HEK293 (cell line): ENCODE measurements at regions not wholly inside any gene's neighbourhood (a gene's known extent, or its start where the extent isn't known, plus 50 kb on each side); places are given as distances from the start of the nearest gene placed in this dataset.

Source experiments
- CTCF ChIA-PET: fragments of 350-600 bp; formaldehyde crosslinking; extraction: SDS; loops from one replicate; lab custom pipeline; 2021; ENCODE audit warnings: antibody characterized with exemption; lab: Yijun Ruan, JAX
- POLR2A ChIA-PET: fragments of 300-600 bp; formaldehyde crosslinking; extraction: SDS; loops from one replicate; lab custom pipeline; 2020; ENCODE audit warnings: antibody characterized with exemption, inconsistent platforms; lab: Yijun Ruan, JAX
- H3K27ac ChIP-seq: fragments of 200-500 bp; sonication (Bioruptor generic); 2 replicates; pipeline ENCODE4 v1.5.1; 2014; ENCODE audit warnings: low read depth, low read length, control low read depth, inconsistent platforms; ENCODE audit errors: extremely low read depth
- H3K36me3 ChIP-seq, 2 experiments: fragments of 200-500 bp in 1 of 2; sonication (Bioruptor generic) in 1 of 2; 1 replicate in 1 of 2; 2 replicates in 1 of 2; pipeline ENCODE4 v1.5.1; 2014 to 2017; ENCODE audit warnings: inconsistent platforms in 2 of 2, low read length in 2 of 2; ENCODE audit not compliant: control insufficient read depth in 2 of 2, insufficient read depth in 1 of 2
- H3K4me1 ChIP-seq: fragments of 200-500 bp; sonication (Bioruptor generic); 2 replicates; pipeline ENCODE4 v1.5.1; 2014; ENCODE audit warnings: mild to moderate bottlenecking, low read length, inconsistent platforms; ENCODE audit not compliant: control insufficient read depth, insufficient read depth
- H3K4me3 ChIP-seq: 2 replicates; pipeline ENCODE4 v1.5.1; 2011; ENCODE audit warnings: low read depth, mild to moderate bottlenecking, control low read depth, low read length, moderate library complexity
- H3K9me3 ChIP-seq: fragments of 200-500 bp; sonication (Bioruptor generic); 2 replicates; pipeline ENCODE4 v1.5.1; 2014; ENCODE audit warnings: low read depth, low read length, inconsistent platforms; ENCODE audit not compliant: control insufficient read depth, insufficient read depth
- KLF7 ChIP-seq: fragments of 450-650 bp; formaldehyde crosslinking; IDR thresholded peaks from 2 replicates; pipeline ENCODE4 v1.5.1; 2016; ENCODE audit warnings: missing biosample characterization, missing genetic modification characterization, borderline replicate concordance
- MYNN ChIP-seq: fragments of 450-650 bp; formaldehyde crosslinking; IDR thresholded peaks from 2 replicates; pipeline ENCODE4 v1.5.1; 2016; ENCODE audit warnings: missing biosample characterization, missing genetic modification characterization, borderline replicate concordance
- OVOL3 ChIP-seq: fragments of 450-650 bp; formaldehyde crosslinking; IDR thresholded peaks from 2 replicates; pipeline ENCODE4 v1.5.1; 2016; ENCODE audit warnings: missing biosample characterization, missing genetic modification characterization
- RBAK ChIP-seq: fragments of 450-650 bp; formaldehyde crosslinking; IDR thresholded peaks from 2 replicates; pipeline ENCODE4 v1.5.1; 2016; ENCODE audit warnings: missing biosample characterization, missing genetic modification characterization
- SP3 ChIP-seq: fragments of 450-650 bp; formaldehyde crosslinking; IDR thresholded peaks from 2 replicates; pipeline ENCODE4 v1.5.1; 2016; ENCODE audit warnings: missing biosample characterization, missing genetic modification characterization
- ZBTB48 ChIP-seq: fragments of 450-650 bp; formaldehyde crosslinking; IDR thresholded peaks from 2 replicates; pipeline ENCODE4 v1.5.1; 2016; ENCODE audit warnings: missing biosample characterization, missing genetic modification characterization
- ZNF138 ChIP-seq: fragments of 450-650 bp; formaldehyde crosslinking; IDR thresholded peaks from 2 replicates; pipeline ENCODE4 v1.5.1; 2016; ENCODE audit warnings: missing biosample characterization, missing genetic modification characterization, borderline replicate concordance
- ZNF202 ChIP-seq: fragments of 450-650 bp; formaldehyde crosslinking; IDR thresholded peaks from 2 replicates; pipeline ENCODE4 v1.5.1; 2016; ENCODE audit warnings: missing biosample characterization, missing genetic modification characterization, borderline replicate concordance
- ZNF311 ChIP-seq: fragments of 450-650 bp; formaldehyde crosslinking; IDR thresholded peaks from 2 replicates; pipeline ENCODE4 v1.5.1; 2017; ENCODE audit warnings: missing biosample characterization, missing genetic modification characterization, borderline replicate concordance
- ZNF501 ChIP-seq: fragments of 450-650 bp; formaldehyde crosslinking; IDR thresholded peaks from 2 replicates; pipeline ENCODE4 v1.5.1; 2016; ENCODE audit warnings: missing biosample characterization, missing genetic modification characterization
- ZNF555 ChIP-seq: fragments of 450-650 bp; formaldehyde crosslinking; conservative IDR thresholded peaks from 2 replicates; pipeline ENCODE4 v1.5.1; 2017; ENCODE audit warnings: missing biosample characterization, mild to moderate bottlenecking, missing genetic modification characterization, inconsistent platforms
- ZNF558 ChIP-seq: fragments of 450-650 bp; formaldehyde crosslinking; IDR thresholded peaks from 2 replicates; pipeline ENCODE4 v1.5.1; 2016; ENCODE audit warnings: missing biosample characterization, missing genetic modification characterization
- ZNF571 ChIP-seq: fragments of 450-650 bp; formaldehyde crosslinking; IDR thresholded peaks from 2 replicates; pipeline ENCODE4 v1.5.0; 2017; ENCODE audit warnings: missing biosample characterization, missing genetic modification characterization
- ZNF585B ChIP-seq: fragments of 450-650 bp; formaldehyde crosslinking; IDR thresholded peaks from 2 replicates; pipeline ENCODE4 v1.5.1; 2016; ENCODE audit warnings: missing biosample characterization, missing genetic modification characterization
- ZNF624 ChIP-seq: fragments of 450-650 bp; formaldehyde crosslinking; IDR thresholded peaks from 2 replicates; pipeline ENCODE4 v1.5.1; 2017; ENCODE audit warnings: missing biosample characterization, missing genetic modification characterization
- ZNF701 ChIP-seq: fragments of 450-650 bp; formaldehyde crosslinking; IDR thresholded peaks from 2 replicates; pipeline ENCODE4 v1.5.1; 2016; ENCODE audit warnings: missing biosample characterization, missing genetic modification characterization
- ZNF768 ChIP-seq: fragments of 450-650 bp; formaldehyde crosslinking; IDR thresholded peaks from 2 replicates; pipeline ENCODE4 v1.5.1; 2018; ENCODE audit warnings: missing biosample characterization, mild to moderate bottlenecking, missing genetic modification characterization
- ZNF785 ChIP-seq: fragments of 450-650 bp; formaldehyde crosslinking; IDR thresholded peaks from 2 replicates; pipeline ENCODE4 v1.5.1; 2016; ENCODE audit warnings: missing biosample characterization, missing genetic modification characterization
- ZNF791 ChIP-seq: fragments of 450-650 bp; formaldehyde crosslinking; IDR thresholded peaks from 2 replicates; pipeline ENCODE4 v1.5.1; 2016; ENCODE audit warnings: missing biosample characterization, missing genetic modification characterization
- ZSCAN23 ChIP-seq: fragments of 450-650 bp; formaldehyde crosslinking; IDR thresholded peaks from 2 replicates; pipeline ENCODE4 v1.5.1; 2016; ENCODE audit warnings: missing biosample characterization, missing genetic modification characterization
- TF ChIP-seq, protein P1 (sequence below): fragments of 450-650 bp; formaldehyde crosslinking; IDR thresholded peaks from 2 replicates; pipeline ENCODE4 v1.5.1; 2016; ENCODE audit warnings: missing biosample characterization, missing genetic modification characterization
- TF ChIP-seq, protein P2 (sequence below): fragments of 450-650 bp; formaldehyde crosslinking; conservative IDR thresholded peaks from 2 replicates; pipeline ENCODE4 v1.5.1; 2016; ENCODE audit warnings: low read depth, missing biosample characterization, missing genetic modification characterization
- TF ChIP-seq, protein P3 (sequence below): fragments of 450-650 bp; formaldehyde crosslinking; IDR thresholded peaks from 2 replicates; pipeline ENCODE4 v1.5.1; 2016; ENCODE audit warnings: missing biosample characterization, missing genetic modification characterization, low read depth
- TF ChIP-seq, protein P4 (sequence below): fragments of 450-650 bp; formaldehyde crosslinking; IDR thresholded peaks from 2 replicates; pipeline ENCODE4 v1.5.1; 2016; ENCODE audit warnings: missing biosample characterization, missing genetic modification characterization
- TF ChIP-seq, protein P5 (sequence below): fragments of 450-650 bp; formaldehyde crosslinking; IDR thresholded peaks from 2 replicates; pipeline ENCODE4 v1.5.1; 2017; ENCODE audit warnings: missing biosample characterization, missing genetic modification characterization

DNA sequence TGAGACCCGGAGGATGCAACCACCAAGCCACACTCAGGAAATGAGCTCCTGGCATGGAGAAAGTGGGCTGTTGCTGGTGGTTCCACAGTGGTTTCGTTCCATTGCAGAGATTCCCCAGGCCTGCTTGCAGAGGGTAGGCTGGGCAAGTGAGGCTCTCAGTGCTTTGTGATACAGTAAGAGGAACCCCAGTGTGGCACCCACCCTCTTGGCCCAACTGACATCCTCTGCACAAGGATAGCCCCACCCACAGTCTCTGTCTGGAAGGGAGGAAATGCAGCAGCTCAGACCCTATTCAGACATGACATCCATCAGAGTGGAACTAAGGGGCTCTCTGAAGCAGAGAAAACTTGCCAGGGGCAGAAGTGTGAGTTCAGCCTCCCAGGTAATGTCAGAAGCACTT lies 69.6 kb upstream of the FSTL4 start:
- Histone ChIP-seq H3K27ac (no peak overlapping the region), H3K4me3 (no peak overlapping the region), H3K36me3 (no peaks in the 10 kb centered on the region), H3K4me1 (no peaks in the 10 kb centered on the region), H3K9me3 (no peaks in the 10 kb centered on the region)
- ChIA-PET CTCF (no interaction called here), POLR2A (interaction anchor here (0.6 kb wide), 1 partner anchor 1350 kb away, joined by 3 read pairs; no protein-coding TSS in a partner anchor)
- TF ChIP-seq ZNF768 (tag by site-specific recombination) = no peak
- TF ChIP-seq ZSCAN23 (tag by site-specific recombination) = no peak
- TF ChIP-seq ZNF701 (tag by site-specific recombination) = no peak
- no peak for TF ChIP-seq ZNF571 (tag by site-specific recombination)
- no peak for TF ChIP-seq KLF7 (tag by site-specific recombination)
- TF ChIP-seq ZNF501 (tag by site-specific recombination) = no peak
- TF ChIP-seq RBAK = no peak
- no peak for TF ChIP-seq SP3 (tag by site-specific recombination)
- TF ChIP-seq ZNF785 (tag by site-specific recombination) = no peak
- TF ChIP-seq ZNF311 = no peak
- TF ChIP-seq ZNF791 (tag by site-specific recombination) = no peak
- TF ChIP-seq ZNF624 (tag by site-specific recombination) = no peak
- TF ChIP-seq, protein P1, sequence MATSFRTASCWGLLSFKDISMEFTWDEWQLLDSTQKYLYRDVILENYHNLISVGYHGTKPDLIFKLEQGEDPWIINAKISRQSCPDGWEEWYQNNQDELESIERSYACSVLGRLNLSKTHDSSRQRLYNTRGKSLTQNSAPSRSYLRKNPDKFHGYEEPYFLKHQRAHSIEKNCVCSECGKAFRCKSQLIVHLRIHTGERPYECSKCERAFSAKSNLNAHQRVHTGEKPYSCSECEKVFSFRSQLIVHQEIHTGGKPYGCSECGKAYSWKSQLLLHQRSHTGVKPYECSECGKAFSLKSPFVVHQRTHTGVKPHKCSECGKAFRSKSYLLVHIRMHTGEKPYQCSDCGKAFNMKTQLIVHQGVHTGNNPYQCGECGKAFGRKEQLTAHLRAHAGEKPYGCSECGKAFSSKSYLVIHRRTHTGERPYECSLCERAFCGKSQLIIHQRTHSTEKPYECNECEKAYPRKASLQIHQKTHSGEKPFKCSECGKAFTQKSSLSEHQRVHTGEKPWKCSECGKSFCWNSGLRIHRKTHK (tag by site-specific recombination) = no peak
- TF ChIP-seq MYNN = no peak

DNA sequence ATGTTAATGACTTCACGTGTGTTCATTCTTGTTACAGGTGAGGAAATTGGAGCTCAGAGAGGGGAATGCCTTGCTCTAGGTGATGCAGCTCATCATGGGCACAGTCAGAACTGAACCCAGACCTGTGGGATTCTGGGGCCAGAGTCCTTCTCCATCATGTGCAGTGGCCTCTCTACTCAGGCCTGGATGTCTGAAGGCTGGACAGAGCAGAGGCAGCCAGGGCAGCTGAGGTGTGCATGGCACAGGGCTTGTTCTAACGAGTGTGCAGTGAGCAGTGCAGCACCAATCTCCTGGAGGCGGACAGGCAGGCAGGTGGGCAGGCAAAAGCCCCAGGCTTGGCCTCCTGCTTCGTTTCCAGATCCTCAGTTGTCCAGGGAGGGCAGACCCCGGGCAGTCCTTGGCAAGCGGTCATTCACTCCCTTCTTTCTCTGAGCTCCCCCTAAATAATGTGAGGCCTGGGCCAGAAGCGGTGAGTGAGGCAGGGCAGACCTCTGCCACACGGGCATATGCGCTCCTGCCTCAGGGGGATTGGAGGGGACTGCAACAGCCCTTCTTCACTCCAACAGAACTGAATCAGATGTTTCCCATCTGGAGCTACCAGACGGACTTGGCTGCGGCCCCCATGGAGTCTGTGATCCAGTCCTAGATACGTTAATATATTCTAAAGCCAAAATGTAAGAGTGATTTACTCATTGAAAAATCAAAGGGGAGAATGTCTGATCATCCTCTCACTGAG lies 68.7 kb upstream of the FSTL4 start:
- Histone ChIP-seq H3K9me3 (no peaks in the 10 kb centered on the region), H3K27ac (no peak overlapping the region), H3K36me3 (no peaks in the 10 kb centered on the region), H3K4me3 (no peak overlapping the region), H3K4me1 (no peaks in the 10 kb centered on the region)
- ChIA-PET CTCF (no interaction called here), POLR2A (no interaction called here)
- TF ChIP-seq ZNF585B (tag by site-specific recombination) = no peak
- TF ChIP-seq, protein P2, sequence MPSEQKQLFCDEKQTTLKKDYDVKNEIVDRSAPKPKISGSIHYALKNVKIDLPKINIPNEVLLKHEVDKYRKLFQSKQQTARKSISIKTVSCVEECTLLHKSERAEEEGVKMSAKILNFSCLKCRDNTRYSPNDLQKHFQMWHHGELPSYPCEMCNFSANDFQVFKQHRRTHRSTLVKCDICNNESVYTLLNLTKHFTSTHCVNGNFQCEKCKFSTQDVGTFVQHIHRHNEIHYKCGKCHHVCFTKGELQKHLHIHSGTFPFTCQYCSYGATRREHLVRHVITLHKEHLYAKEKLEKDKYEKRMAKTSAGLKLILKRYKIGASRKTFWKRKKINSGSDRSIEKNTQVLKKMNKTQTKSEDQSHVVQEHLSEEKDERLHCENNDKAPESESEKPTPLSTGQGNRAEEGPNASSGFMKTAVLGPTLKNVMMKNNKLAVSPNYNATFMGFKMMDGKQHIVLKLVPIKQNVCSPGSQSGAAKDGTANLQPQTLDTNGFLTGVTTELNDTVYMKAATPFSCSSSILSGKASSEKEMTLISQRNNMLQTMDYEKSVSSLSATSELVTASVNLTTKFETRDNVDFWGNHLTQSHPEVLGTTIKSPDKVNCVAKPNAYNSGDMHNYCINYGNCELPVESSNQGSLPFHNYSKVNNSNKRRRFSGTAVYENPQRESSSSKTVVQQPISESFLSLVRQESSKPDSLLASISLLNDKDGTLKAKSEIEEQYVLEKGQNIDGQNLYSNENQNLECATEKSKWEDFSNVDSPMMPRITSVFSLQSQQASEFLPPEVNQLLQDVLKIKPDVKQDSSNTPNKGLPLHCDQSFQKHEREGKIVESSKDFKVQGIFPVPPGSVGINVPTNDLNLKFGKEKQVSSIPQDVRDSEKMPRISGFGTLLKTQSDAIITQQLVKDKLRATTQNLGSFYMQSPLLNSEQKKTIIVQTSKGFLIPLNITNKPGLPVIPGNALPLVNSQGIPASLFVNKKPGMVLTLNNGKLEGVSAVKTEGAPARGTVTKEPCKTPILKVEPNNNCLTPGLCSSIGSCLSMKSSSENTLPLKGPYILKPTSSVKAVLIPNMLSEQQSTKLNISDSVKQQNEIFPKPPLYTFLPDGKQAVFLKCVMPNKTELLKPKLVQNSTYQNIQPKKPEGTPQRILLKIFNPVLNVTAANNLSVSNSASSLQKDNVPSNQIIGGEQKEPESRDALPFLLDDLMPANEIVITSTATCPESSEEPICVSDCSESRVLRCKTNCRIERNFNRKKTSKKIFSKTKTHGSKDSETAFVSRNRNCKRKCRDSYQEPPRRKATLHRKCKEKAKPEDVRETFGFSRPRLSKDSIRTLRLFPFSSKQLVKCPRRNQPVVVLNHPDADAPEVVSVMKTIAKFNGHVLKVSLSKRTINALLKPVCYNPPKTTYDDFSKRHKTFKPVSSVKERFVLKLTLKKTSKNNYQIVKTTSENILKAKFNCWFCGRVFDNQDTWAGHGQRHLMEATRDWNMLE (tag by site-specific recombination) = no peak
- no peak for TF ChIP-seq ZNF202 (tag by site-specific recombination)
- TF ChIP-seq, protein P3, sequence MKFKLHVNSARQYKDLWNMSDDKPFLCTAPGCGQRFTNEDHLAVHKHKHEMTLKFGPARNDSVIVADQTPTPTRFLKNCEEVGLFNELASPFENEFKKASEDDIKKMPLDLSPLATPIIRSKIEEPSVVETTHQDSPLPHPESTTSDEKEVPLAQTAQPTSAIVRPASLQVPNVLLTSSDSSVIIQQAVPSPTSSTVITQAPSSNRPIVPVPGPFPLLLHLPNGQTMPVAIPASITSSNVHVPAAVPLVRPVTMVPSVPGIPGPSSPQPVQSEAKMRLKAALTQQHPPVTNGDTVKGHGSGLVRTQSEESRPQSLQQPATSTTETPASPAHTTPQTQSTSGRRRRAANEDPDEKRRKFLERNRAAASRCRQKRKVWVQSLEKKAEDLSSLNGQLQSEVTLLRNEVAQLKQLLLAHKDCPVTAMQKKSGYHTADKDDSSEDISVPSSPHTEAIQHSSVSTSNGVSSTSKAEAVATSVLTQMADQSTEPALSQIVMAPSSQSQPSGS (tag by site-specific recombination) = no peak
- TF ChIP-seq ZNF558 = no peak
- TF ChIP-seq, protein P4, sequence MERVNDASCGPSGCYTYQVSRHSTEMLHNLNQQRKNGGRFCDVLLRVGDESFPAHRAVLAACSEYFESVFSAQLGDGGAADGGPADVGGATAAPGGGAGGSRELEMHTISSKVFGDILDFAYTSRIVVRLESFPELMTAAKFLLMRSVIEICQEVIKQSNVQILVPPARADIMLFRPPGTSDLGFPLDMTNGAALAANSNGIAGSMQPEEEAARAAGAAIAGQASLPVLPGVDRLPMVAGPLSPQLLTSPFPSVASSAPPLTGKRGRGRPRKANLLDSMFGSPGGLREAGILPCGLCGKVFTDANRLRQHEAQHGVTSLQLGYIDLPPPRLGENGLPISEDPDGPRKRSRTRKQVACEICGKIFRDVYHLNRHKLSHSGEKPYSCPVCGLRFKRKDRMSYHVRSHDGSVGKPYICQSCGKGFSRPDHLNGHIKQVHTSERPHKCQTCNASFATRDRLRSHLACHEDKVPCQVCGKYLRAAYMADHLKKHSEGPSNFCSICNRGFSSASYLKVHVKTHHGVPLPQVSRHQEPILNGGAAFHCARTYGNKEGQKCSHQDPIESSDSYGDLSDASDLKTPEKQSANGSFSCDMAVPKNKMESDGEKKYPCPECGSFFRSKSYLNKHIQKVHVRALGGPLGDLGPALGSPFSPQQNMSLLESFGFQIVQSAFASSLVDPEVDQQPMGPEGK (tag by site-specific recombination) = no peak
- TF ChIP-seq ZBTB48 = no peak
- TF ChIP-seq ZNF138 (tag by site-specific recombination) = no peak
- TF ChIP-seq, protein P5, sequence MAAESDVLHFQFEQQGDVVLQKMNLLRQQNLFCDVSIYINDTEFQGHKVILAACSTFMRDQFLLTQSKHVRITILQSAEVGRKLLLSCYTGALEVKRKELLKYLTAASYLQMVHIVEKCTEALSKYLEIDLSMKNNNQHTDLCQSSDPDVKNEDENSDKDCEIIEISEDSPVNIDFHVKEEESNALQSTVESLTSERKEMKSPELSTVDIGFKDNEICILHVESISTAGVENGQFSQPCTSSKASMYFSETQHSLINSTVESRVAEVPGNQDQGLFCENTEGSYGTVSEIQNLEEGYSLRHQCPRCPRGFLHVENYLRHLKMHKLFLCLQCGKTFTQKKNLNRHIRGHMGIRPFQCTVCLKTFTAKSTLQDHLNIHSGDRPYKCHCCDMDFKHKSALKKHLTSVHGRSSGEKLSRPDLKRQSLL (tag by site-specific recombination) = no peak
- TF ChIP-seq OVOL3 (tag by site-specific recombination) = no peak
- no peak for TF ChIP-seq ZNF555 (tag by site-specific recombination)
